ENCODE measurements at regions not wholly inside any gene's neighbourhood (a gene's known extent, or its start where the extent isn't known, plus 50 kb on each side); places are given as distances from the start of the nearest gene placed in this dataset.

- no peak for DNase-seq
Observed at GRCh38 chr6:1554141-1554475, 55.6 kb upstream of the FOXC1 start.

- peak; percentile 39 for DNase-seq
Observed at GRCh38 chr6:1554476-1555310, 55.0 kb upstream of the FOXC1 start.

DNA sequence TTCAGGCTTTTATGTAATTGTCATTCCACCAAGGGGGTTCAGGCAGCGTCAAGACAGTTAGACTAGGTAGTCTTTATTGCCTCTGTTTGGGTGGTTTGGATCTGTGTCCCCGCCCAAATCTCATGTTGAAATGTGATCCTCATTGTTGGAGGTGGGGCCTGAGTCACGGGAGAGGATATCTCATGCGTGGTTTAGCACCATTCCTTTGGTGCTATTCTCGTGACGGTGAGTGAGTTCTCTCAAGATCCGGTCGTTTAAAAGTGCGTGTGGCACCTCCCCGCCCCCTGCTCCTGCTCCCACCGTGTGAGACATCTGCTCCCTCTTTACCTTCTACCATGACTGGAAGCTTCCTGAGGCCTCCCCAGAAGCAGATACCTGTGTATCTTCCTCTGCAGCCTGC, 51.3 kb upstream of the FOXC1 start:
- DNase-seq, result no peak
